ENCODE measurements at regions not wholly inside any gene's neighbourhood (a gene's known extent, or its start where the extent isn't known, plus 50 kb on each side); places are given as distances from the start of the nearest gene placed in this dataset.

- TF ChIP-seq CTCF (conservative IDR thresholded peaks at IDR 0.05) (no peak), EZH2 (IDR thresholded peaks at IDR 0.05; ENCODE audit: low read depth) (no peak)
Observed at GRCh38 chr6:23145781-23146180, 576.4 kb downstream of the HDGFL1 start.
